SU-DHL-6 (cell line): ENCODE measurements at regions not wholly inside any gene's neighbourhood (a gene's known extent, or its start where the extent isn't known, plus 50 kb on each side); places are given as distances from the start of the nearest gene placed in this dataset.
"Not testable (repeated sequence)": the region's sequence is repeated elsewhere in the genome, so short reads cannot be mapped to it uniquely, and the experiment has no call there.

Experiments
- H2AFZ ChIP-seq: fragments of 200-600 bp; sonication (generic); 2 replicates; pipeline ENCODE4 v1.6.1; 2014; ENCODE audit warnings: low read depth, mild to moderate bottlenecking, moderate library complexity, mixed read lengths, antibody characterized with exemption, low read length; ENCODE audit not compliant: severe bottlenecking
- H3F3A ChIP-seq: fragments of 200-600 bp; shearing (Covaris generic); 2 replicates; pipeline ENCODE4 v1.6.0; 2016; ENCODE audit warnings: antibody characterized with exemption, mild to moderate bottlenecking; ENCODE audit not compliant: insufficient read depth
- H3K27ac ChIP-seq: fragments of 200-600 bp; sonication (generic); 2 replicates; pipeline ENCODE4 v1.5.1; 2016; ENCODE audit warnings: low read depth, mild to moderate bottlenecking, low read length, moderate library complexity, mixed read lengths
- H3K27me3 ChIP-seq: fragments of 200-600 bp; sonication (generic), shearing (Covaris generic); 2 replicates; pipeline ENCODE4 v1.6.0; 2014; ENCODE audit warnings: mild to moderate bottlenecking, low read length
- H3K36me3 ChIP-seq: fragments of 200-600 bp; sonication (generic); 2 replicates; pipeline ENCODE4 v1.6.1; 2014; ENCODE audit warnings: mild to moderate bottlenecking, low read length, mixed read lengths
- H3K4me2 ChIP-seq: fragments of 300-600, 200-600 bp; shearing (Covaris generic), sonication (generic); 2 replicates; pipeline ENCODE4 v1.6.0; 2014; ENCODE audit warnings: low read length, low read depth, mild to moderate bottlenecking; ENCODE audit not compliant: poor library complexity, severe bottlenecking
- H3K4me3 ChIP-seq: fragments of 200-600 bp; sonication (generic); 2 replicates; pipeline ENCODE4 v1.5.1; 2014; ENCODE audit warnings: antibody characterized with exemption, low read length, mild to moderate bottlenecking, mixed read lengths; ENCODE audit not compliant: insufficient read depth, poor library complexity, severe bottlenecking
- H3K79me2 ChIP-seq: fragments of 200-600 bp; sonication (generic); 2 replicates; pipeline ENCODE4 v1.6.1; 2014; ENCODE audit warnings: mild to moderate bottlenecking, low read length, moderate library complexity; ENCODE audit not compliant: insufficient read depth
- H3K9ac ChIP-seq: fragments of 200-600 bp; sonication (generic); 2 replicates; pipeline ENCODE4 v1.7.0; 2014; ENCODE audit warnings: mild to moderate bottlenecking, low read length
- H3K9me2 ChIP-seq: fragments of 200-600 bp; sonication (generic); replicated peaks from 2 replicates; pipeline ENCODE4 v1.6.1; 2014; ENCODE audit warnings: low read length; ENCODE audit not compliant: insufficient read depth
- H3K9me3 ChIP-seq: fragments of 200-600 bp; sonication (generic); 2 replicates; pipeline ENCODE4 v1.6.1; 2014; ENCODE audit warnings: low read length, mixed read lengths; ENCODE audit not compliant: insufficient read depth
- H4K20me1 ChIP-seq: fragments of 200-600 bp; sonication (generic); 2 replicates; pipeline ENCODE4 v1.6.1; 2014; ENCODE audit warnings: low read depth, mild to moderate bottlenecking, antibody characterized with exemption, low read length, moderate library complexity, mixed read lengths

DNA sequence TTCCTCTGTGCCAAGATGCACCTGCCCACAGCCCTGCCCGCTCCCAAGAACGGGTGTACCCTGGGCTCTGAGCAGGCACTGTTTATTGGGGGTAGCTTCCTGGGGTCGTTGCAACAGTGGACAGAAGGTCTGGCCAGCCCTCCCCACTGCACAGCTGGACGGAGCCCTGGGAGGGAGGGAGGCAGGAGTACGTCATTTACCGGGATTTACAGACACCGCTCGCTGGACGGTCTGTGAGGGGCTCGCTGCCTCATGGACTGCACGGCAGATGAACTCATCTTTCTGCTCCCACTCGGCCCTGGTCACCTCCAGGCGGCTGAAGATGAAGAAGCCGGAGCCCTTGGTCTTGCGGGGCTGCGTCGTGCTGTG is 195.2 kb downstream of the TMEM121 start:
- not testable (repeated sequence) for H3K9me3 ChIP-seq, H3K9me2 ChIP-seq, H3K27me3 ChIP-seq, H3K4me2 ChIP-seq, H2AFZ ChIP-seq, H3K4me3 ChIP-seq, H3K79me2 ChIP-seq, H3K27ac ChIP-seq, H3F3A ChIP-seq, H3K9ac ChIP-seq, H3K36me3 ChIP-seq, H4K20me1 ChIP-seq

DNA sequence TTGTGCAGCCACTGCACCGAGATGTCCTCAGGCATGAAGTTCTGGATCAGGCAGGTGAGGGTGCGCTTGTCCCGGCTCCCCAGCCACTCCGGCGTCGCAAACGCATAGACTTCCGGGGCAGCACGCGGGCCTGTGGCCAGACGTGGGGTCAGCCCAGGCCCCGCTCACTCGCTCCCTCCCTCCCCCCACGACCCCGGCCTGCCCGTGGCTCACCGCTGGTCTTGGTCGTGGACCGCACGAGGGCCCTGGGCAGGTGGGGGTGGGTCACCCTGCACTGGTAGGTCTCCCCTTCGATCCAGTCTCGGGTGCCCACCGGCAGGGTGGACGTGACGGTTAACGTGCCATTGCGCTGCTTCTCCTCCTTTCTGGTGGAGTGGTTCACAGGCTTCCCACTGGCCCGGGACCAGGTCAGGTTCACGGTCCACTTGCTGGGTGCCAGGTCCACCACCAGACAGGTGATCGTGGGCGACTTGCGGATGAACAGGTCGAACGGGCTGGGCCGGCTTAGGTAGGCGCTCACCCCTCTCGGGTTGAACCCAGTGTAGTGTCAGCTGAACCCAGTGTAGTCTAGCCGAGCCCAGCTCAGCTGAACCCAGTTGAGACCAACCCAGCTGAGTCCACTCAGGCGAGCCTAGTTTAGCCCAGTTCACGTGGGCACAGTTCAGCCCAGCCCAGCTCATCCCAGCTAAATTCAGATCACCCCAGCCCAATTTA is 195.8 kb downstream of the TMEM121 start:
- H3K4me3 ChIP-seq, H4K20me1 ChIP-seq, H3K9me3 ChIP-seq, H3K36me3 ChIP-seq, H3K9me2 ChIP-seq, H3K27me3 ChIP-seq, H3K9ac ChIP-seq, H2AFZ ChIP-seq, H3F3A ChIP-seq, H3K4me2 ChIP-seq, H3K79me2 ChIP-seq, H3K27ac ChIP-seq: not testable (repeated sequence)

DNA sequence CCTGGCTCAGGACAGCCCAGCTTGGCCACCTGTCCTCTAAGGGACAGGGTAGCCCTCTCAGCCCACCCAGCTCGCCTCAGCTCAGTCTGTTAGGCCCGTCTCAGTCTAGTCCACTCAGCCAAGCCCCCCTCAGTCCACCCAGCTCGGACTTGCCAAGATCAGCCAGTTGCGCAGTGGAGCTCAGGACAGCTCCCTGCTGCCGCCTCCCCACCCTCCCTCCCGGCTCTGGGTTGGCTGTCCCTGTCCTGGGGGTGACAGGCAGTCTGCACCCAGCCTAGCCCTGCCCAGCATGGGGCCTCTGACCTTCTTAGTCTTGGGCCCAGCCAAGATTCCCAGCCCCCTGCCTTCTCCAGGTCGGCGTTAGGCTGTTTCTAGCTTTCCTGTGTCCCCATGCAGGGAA is 196.9 kb downstream of the TMEM121 start:
- not testable (repeated sequence) for H3K4me3 ChIP-seq, H3K9me2 ChIP-seq, H3K27ac ChIP-seq, H4K20me1 ChIP-seq, H3F3A ChIP-seq, H3K27me3 ChIP-seq, H3K79me2 ChIP-seq, H3K36me3 ChIP-seq, H3K9ac ChIP-seq, H3K4me2 ChIP-seq, H3K9me3 ChIP-seq, H2AFZ ChIP-seq

DNA sequence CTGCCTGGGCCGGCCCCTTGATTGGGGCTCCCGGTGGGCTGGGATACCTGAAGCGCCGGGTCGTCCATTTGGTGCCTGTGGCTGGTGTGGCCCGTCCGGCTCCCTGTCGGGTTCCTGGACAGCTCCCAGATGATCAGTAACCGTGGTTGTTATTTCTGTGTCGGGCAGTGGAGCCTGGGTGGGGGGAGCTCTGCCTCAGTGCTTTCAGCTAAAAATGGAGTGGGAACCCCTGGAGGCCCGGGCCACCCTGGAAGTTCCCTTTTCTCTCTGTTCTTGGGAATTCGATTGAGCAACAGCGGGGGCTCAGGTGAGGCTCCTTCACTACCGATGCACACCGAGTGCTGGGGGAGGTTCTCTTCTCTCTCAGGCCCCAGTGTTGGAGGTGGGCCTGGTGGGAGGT is 197.4 kb downstream of the TMEM121 start:
- not testable (repeated sequence) for H3F3A ChIP-seq, H3K79me2 ChIP-seq, H3K9ac ChIP-seq, H3K27ac ChIP-seq, H4K20me1 ChIP-seq, H3K27me3 ChIP-seq, H2AFZ ChIP-seq, H3K9me3 ChIP-seq, H3K36me3 ChIP-seq, H3K4me2 ChIP-seq, H3K9me2 ChIP-seq, H3K4me3 ChIP-seq

DNA sequence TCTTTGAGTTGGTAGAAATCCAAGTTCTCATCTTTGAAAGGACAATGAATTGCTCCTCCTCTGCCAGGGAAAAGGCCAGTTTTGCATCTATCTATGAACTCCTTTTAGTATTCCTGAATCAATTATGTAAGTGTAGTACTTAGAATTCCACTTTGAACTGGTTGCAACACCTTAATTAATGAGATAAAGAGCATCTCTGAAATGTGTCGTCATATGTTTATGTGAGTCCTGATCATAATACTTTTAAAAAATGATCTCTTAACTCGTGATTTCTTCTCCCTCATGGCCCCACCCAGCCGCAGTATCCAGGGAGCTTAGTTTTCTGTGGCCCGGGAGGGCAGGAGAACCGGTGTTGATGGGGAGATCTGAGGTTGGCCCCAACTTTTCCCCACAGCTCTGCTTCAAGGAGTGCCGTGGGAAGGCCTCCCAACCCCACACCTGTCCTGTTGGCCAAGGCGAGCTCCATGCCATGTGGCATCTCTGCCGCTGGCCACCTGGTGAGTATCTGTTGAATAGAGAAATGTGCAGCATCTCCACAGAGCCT is 203.5 kb downstream of the TMEM121 start:
- H3F3A ChIP-seq, H3K36me3 ChIP-seq, H3K27ac ChIP-seq, H3K9ac ChIP-seq, H2AFZ ChIP-seq, H3K79me2 ChIP-seq, H3K4me3 ChIP-seq, H3K9me2 ChIP-seq, H4K20me1 ChIP-seq, H3K9me3 ChIP-seq, H3K27me3 ChIP-seq, H3K4me2 ChIP-seq: not testable (repeated sequence)

DNA sequence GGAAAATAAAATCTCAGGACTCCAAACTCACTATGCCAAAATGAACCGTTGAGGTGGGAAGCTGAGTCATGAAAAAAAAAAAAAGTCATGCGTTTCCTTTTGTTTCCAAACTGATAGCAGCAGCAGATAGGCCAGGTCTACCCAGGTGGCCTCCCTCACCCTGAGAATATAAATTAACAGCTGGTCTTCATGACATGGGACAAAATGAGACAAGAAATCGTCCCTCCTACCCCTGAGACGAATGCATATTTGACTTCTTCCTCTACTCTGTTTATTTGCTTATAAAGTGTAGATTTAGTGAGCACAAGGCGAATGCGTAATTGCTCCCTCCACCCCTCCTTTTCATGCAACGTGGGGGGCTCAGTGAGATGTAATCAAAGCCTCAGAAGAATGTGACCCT is 204.3 kb downstream of the TMEM121 start:
- not testable (repeated sequence) for H4K20me1 ChIP-seq, H3K9me2 ChIP-seq, H3K9ac ChIP-seq, H3K36me3 ChIP-seq, H3K4me2 ChIP-seq, H3K27ac ChIP-seq, H3F3A ChIP-seq, H3K9me3 ChIP-seq, H3K4me3 ChIP-seq, H3K79me2 ChIP-seq, H3K27me3 ChIP-seq, H2AFZ ChIP-seq

DNA sequence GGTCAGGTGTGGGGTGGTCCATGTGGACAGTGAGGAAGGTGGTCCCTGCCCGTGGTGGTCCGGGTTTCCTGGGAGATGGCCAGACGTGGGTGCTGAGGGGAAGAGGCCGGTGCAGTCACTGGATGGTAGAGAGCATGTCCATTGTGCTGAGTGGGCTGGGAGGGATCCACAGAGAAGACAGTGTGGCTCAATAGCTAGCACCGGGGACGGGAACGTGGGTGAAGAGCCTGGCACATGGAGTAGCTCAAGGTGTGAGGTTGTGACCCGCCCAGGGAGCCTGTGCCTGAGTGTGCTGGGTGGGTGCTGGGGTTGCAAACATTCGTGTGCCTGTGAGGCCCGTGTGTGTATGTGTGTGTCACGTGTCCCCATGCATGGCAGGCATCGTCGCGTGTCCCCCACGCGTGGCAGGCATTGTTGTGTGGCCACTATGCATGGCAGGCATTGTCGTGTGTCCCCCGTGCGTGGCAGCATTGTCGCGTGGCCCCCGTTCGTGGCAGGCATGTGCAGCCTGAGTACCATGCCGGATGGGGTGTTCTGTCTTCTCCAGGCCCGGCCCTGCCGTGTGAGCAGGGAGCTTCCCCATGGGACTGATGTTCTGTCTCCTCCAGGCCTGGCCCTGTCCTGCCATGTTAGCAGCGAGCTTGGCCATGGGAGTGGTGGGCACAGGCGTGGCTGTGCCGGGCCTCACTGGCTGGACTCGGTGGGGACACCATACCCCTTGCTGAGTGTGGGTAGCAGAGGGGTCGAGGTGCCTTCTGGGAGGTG is 205.0 kb downstream of the TMEM121 start:
- H3K36me3 ChIP-seq, H3K27me3 ChIP-seq, H3K79me2 ChIP-seq, H3K9ac ChIP-seq, H3K9me3 ChIP-seq, H3K4me3 ChIP-seq, H4K20me1 ChIP-seq, H3F3A ChIP-seq, H3K9me2 ChIP-seq, H3K4me2 ChIP-seq, H3K27ac ChIP-seq, H2AFZ ChIP-seq: not testable (repeated sequence)
